HL-60 (cell line): ENCODE measurements at regions not wholly inside any gene's neighbourhood (a gene's known extent, or its start where the extent isn't known, plus 50 kb on each side); places are given as distances from the start of the nearest gene placed in this dataset.

ENCODE experiments used
- DNase-seq, 2 experiments: peaks; one replicate each; pipeline ENCODE4 v3.0.0-alpha.2; 2010 to 2020; ENCODE audit warnings: low read depth in 1 of 2, low spot score in 1 of 2
- H3K27ac ChIP-seq: fragments of 250-450 bp; sonication (Bioruptor Pico); replicated peaks from 2 replicates; pipeline ENCODE4 v1.5.1; 2020; ENCODE audit warnings: mild to moderate bottlenecking, moderate library complexity
- H3K27me3 ChIP-seq: fragments of 250-450 bp; sonication (Bioruptor Pico); 2 replicates; pipeline ENCODE4 v1.5.1; 2021; ENCODE audit warnings: mild to moderate bottlenecking, moderate library complexity; ENCODE audit not compliant: insufficient read depth, poor library complexity, severe bottlenecking
- H3K4me3 ChIP-seq: replicated peaks from 2 replicates; pipeline ENCODE4 v1.5.1; 2011; ENCODE audit warnings: mild to moderate bottlenecking, control low read depth, low read length; ENCODE audit not compliant: insufficient read depth
- CTCF ChIP-seq: IDR thresholded peaks from one replicate; pipeline ENCODE4 v1.5.1; 2011; ENCODE audit warnings: low read length, control low read depth, inconsistent platforms; ENCODE audit not compliant: insufficient read depth
- GABPA ChIP-seq: IDR thresholded peaks from 2 replicates; pipeline ENCODE4 v1.6.1; 2012; ENCODE audit warnings: low read depth
- POLR2AphosphoS5 ChIP-seq: IDR thresholded peaks from 2 replicates; pipeline ENCODE4 v1.6.1; 2012; ENCODE audit warnings: low read depth
- REST ChIP-seq: IDR thresholded peaks from 2 replicates; pipeline ENCODE4 v1.6.1; 2012; ENCODE audit warnings: low read depth; ENCODE audit not compliant: insufficient replicate concordance
- SPI1 ChIP-seq: IDR thresholded peaks from 2 replicates; pipeline ENCODE4 v1.6.1; 2012; ENCODE audit warnings: low read depth, mild to moderate bottlenecking, borderline replicate concordance

- no peak overlapping the region for H3K4me3 ChIP-seq
- TF ChIP-seq CTCF = no peak
- no peak for TF ChIP-seq SPI1
- TF ChIP-seq GABPA = no peak
- no peak for TF ChIP-seq REST
- no peak for TF ChIP-seq POLR2AphosphoS5
- no peaks in the 10 kb centered on the region for H3K27me3 ChIP-seq
- no peak for DNase-seq
- no peak overlapping the region for H3K27ac ChIP-seq
Observed at GRCh38 chr18:5738526-5738925, 156.8 kb downstream of the TMEM200C start.

DNA sequence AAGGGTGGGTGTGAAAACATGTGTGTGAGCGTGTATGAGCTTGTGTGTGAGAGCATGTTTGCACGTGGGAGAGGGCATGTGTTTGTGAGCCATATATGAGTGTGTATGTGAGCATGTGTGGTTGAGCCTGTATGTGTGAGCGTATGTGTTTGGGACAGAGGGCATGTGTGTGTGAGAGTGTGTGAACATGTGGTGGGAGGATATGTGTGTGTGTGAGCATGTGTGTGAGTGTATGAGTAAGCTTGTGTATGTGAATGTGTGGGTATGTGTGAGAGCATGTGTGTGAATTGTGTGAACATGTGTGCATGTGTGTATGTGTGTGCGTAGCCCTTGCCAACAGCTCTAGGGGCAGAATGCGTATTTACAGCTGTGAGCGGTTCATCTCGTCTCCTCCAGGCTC, 163.0 kb downstream of the TMEM200C start:
- H3K27ac ChIP-seq = no peak overlapping the region
- TF ChIP-seq REST (no peak), GABPA (no peak), POLR2AphosphoS5 (no peak), CTCF (no peak)
- peaks cover 14% of the 10 kb centered on the region for H3K27me3 ChIP-seq
- H3K4me3 ChIP-seq = no peak overlapping the region
- no peak for DNase-seq

DNA sequence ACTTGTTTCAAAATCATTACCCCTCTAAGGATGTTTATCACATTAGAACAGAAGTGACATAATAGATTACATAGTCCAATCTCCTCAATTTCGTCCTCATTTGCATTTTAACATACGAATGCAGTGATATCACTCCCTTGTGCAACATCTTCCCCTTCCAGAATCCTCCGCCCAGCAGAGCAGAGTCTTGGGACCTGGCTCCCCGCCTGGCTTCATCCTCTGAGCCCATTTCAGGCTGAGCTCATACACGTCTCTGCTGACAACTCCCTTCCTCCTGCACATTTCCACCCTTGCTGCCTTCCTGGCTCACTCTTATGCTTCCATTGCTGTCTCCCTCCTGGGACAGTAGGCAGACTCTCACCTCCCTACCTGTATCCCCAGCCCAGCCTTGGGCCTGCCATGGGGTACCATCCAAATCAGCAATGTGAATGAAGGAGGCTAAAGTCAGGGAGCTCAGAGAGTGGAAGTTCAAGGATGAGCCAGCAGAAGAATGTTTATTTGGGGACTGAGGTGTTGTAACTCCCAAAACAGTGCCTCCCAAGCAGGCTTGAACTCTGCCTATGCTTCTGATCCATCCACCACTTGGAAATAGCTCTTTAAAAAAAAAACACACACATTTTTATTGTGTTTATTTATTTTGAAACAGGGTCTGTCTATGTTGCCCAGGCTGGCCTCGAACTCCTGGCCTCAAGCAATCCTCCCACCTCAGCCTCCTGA, 165.2 kb downstream of the TMEM200C start:
- Histone ChIP-seq H3K4me3 (no peak overlapping the region), H3K27me3 (peaks cover 20% of the 10 kb centered on the region), H3K27ac (no peak overlapping the region)
- TF ChIP-seq GABPA (no peak), REST (no peak), POLR2AphosphoS5 (no peak), CTCF (no peak), SPI1 (no peak)
- no peak for DNase-seq
